ENCODE measurements at regions not wholly inside any gene's neighbourhood (a gene's known extent, or its start where the extent isn't known, plus 50 kb on each side); places are given as distances from the start of the nearest gene placed in this dataset.

DNA sequence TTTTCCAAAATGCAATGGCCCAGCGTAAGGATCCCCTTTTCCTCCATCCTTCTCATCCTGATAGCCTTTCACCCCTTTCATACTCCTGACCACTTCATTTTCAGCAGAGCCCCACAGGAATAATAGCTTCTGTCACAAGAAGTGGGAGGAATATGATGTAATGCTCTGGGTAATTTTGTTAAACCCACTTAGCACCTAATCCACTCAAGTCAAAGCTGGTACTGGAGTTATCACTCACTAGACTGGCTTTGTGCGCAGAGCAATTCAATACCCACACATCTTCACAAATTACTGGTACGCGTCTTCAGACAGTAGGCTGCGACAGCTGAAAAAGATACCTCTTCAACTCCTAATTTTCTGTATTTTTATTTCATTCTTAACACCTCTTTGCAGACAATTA is 2232.8 kb upstream of the WWC1 start:
- Histone ChIP-seq H3K4me3 (ENCODE audit: low read length in 3 of 3) (no peak overlapping the region), H3K27me3 (ENCODE audit: control insufficient read depth in 3 of 3, insufficient read depth in 3 of 3, low read length in 3 of 3) (no peaks in the 10 kb centered on the region), H3K9ac (ENCODE audit: low read depth in 1 of 3, low read length in 3 of 3) (no peak overlapping the region), H3K9me3 (ENCODE audit: control insufficient read depth in 3 of 3, low read length in 3 of 3) (no peaks in the 10 kb centered on the region), H3K27ac (ENCODE audit: low read depth, low read length) (no peak overlapping the region), H3K4me1 (ENCODE audit: control insufficient read depth in 3 of 3, insufficient read depth in 3 of 3, low read length in 3 of 3) (no peaks in the 10 kb centered on the region), H3K36me3 (ENCODE audit: control insufficient read depth in 3 of 3, insufficient read depth in 3 of 3, low read length in 3 of 3) (no peaks in the 10 kb centered on the region)

- no peak overlapping the region for H3K9ac ChIP-seq (ENCODE audit: low read depth in 1 of 3, low read length in 3 of 3)
- H3K27ac ChIP-seq (ENCODE audit: low read depth, low read length), result no peak overlapping the region
- H3K27me3 ChIP-seq (ENCODE audit: control insufficient read depth in 3 of 3, insufficient read depth in 3 of 3, low read length in 3 of 3), result no peaks in the 10 kb centered on the region
- H3K36me3 ChIP-seq (ENCODE audit: control insufficient read depth in 3 of 3, insufficient read depth in 3 of 3, low read length in 3 of 3), result no peaks in the 10 kb centered on the region
- no peak overlapping the region for H3K4me3 ChIP-seq (ENCODE audit: low read length in 3 of 3)
- H3K4me1 ChIP-seq (ENCODE audit: control insufficient read depth in 3 of 3, insufficient read depth in 3 of 3, low read length in 3 of 3), result no peaks in the 10 kb centered on the region
- H3K9me3 ChIP-seq (ENCODE audit: control insufficient read depth in 3 of 3, low read length in 3 of 3), result no peaks in the 10 kb centered on the region
Measured at GRCh38 chr5:166062094-166062493, 2229.4 kb upstream of the WWC1 start.

DNA sequence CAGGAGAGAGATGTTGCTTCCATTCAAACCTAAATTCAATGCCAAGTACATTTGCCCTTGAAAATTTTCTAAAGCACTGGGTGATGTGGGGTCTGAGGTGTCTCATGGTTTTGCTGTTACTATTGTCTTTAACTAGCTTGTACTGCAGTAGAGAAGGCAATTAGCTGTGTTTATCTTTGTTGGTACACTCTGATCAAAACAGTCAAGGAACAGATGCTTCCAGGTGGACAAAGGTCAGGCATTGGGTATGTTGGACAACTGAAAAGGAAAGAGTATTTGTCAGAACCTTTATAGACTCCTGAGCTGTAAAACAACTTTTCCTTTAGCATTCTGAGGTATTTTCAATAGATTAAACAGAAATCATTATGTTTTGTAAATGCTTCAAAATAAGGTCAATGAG is 2228.7 kb upstream of the WWC1 start:
- Histone ChIP-seq H3K27me3 (ENCODE audit: control insufficient read depth in 3 of 3, insufficient read depth in 3 of 3, low read length in 3 of 3) (no peaks in the 10 kb centered on the region), H3K27ac (ENCODE audit: low read depth, low read length) (no peak overlapping the region), H3K36me3 (ENCODE audit: control insufficient read depth in 3 of 3, insufficient read depth in 3 of 3, low read length in 3 of 3) (no peaks in the 10 kb centered on the region), H3K4me1 (ENCODE audit: control insufficient read depth in 3 of 3, insufficient read depth in 3 of 3, low read length in 3 of 3) (no peaks in the 10 kb centered on the region), H3K9me3 (ENCODE audit: control insufficient read depth in 3 of 3, low read length in 3 of 3) (no peaks in the 10 kb centered on the region), H3K4me3 (ENCODE audit: low read length in 3 of 3) (no peak overlapping the region), H3K9ac (ENCODE audit: low read depth in 1 of 3, low read length in 3 of 3) (no peak overlapping the region)

DNA sequence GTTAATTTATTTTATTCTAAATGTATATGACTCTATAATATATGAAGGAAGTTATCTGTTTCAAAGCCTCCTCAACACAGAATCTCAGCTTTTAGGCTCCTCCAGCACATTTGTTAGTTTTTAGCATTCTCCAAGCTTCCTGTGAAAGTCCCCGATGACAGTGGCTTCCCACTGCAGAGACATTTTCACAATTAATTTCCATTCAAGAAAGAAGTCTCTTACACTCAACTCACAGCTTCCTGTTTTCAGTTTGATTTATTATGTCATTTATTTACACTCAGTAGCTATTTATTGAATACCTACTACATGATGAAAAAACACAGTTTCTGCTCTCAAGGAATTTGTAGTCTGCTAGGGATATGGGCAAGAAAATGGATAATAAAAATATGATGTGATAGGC is 2228.2 kb upstream of the WWC1 start:
- H3K9me3 ChIP-seq (ENCODE audit: control insufficient read depth in 3 of 3, low read length in 3 of 3), result no peaks in the 10 kb centered on the region
- no peak overlapping the region for H3K4me3 ChIP-seq (ENCODE audit: low read length in 3 of 3)
- no peak overlapping the region for H3K9ac ChIP-seq (ENCODE audit: low read depth in 1 of 3, low read length in 3 of 3)
- no peaks in the 10 kb centered on the region for H3K4me1 ChIP-seq (ENCODE audit: control insufficient read depth in 3 of 3, insufficient read depth in 3 of 3, low read length in 3 of 3)
- H3K27me3 ChIP-seq (ENCODE audit: control insufficient read depth in 3 of 3, insufficient read depth in 3 of 3, low read length in 3 of 3), result no peaks in the 10 kb centered on the region
- H3K27ac ChIP-seq (ENCODE audit: low read depth, low read length), result no peak overlapping the region
- no peaks in the 10 kb centered on the region for H3K36me3 ChIP-seq (ENCODE audit: control insufficient read depth in 3 of 3, insufficient read depth in 3 of 3, low read length in 3 of 3)

DNA sequence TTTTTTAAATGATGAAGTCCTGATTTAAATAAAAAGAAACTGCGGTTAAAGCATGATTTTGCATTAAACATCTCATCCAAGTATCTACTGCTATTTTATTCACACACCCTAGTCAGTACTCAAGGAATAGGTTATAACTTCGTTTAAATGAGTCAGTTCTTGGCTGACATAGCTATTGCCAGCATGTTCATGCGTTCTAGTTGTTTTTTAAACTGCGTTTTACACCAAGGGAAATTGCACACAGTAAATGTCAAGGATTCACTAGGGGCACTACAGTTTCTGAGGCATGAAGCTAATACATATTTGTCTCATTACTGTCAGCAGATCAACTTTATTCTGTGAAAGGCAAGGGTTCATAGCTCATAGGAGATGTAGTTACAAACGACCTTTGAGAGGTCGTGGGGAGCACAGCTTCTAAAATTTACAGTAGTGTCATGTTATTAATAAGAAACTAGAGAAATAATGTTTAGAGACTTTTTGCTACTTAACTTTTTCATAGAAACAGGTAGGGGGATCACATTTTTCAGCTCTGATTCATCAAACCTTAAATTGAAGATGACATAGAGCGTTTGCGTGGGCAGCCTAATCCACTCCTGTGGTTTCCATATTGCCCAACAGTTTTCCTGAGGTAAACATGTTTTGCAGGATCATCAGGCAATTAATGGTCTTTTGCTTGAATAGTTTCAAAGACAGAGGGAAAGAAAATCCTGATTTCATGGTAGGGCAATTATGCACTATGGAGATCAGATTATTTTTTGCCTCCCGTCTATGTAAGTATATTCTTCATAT is 2222.7 kb upstream of the WWC1 start:
- Histone ChIP-seq H3K4me3 (ENCODE audit: low read length in 3 of 3) (no peak overlapping the region), H3K9ac (ENCODE audit: low read depth in 1 of 3, low read length in 3 of 3) (no peak overlapping the region), H3K4me1 (ENCODE audit: control insufficient read depth in 3 of 3, insufficient read depth in 3 of 3, low read length in 3 of 3) (no peaks in the 10 kb centered on the region), H3K27me3 (ENCODE audit: control insufficient read depth in 3 of 3, insufficient read depth in 3 of 3, low read length in 3 of 3) (no peaks in the 10 kb centered on the region), H3K9me3 (ENCODE audit: control insufficient read depth in 3 of 3, low read length in 3 of 3) (no peaks in the 10 kb centered on the region), H3K36me3 (ENCODE audit: control insufficient read depth in 3 of 3, insufficient read depth in 3 of 3, low read length in 3 of 3) (no peaks in the 10 kb centered on the region), H3K27ac (ENCODE audit: low read depth, low read length) (no peak overlapping the region)

DNA sequence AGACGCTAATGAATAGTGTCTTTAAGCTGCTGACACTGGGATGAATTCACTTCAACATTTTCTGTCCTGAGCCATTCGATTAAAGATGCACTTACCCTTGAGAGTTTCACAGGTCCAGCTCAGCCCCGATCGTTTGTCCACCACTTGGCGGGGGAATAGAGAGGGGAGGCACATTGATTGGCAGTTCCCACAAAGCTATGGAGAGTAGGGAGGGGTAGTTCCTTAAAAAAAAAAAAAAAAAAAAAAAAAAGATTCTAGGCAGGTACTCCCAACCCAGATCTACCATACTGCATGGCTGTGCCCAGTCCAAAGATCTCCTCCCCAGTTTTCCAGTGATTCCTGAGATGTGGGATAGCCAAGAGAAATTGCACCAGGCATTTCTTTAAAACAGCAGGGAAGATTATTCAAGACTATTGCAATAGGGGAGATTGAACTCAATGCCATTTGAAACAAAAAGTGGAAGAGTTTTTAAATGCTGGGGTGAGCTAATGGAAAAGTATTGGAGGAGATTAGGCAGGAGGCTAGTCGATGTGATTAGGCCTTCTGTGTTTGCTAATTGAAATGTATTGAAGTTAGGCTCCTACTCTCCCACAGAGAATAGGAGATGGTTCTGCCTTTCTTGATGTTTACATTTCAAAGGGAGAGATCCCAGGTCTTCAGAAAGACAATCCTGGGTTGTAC is 2217.4 kb upstream of the WWC1 start:
- no peaks in the 10 kb centered on the region for H3K36me3 ChIP-seq (ENCODE audit: control insufficient read depth in 3 of 3, insufficient read depth in 3 of 3, low read length in 3 of 3)
- H3K9ac ChIP-seq (ENCODE audit: low read depth in 1 of 3, low read length in 3 of 3), result no peak overlapping the region
- no peak overlapping the region for H3K4me3 ChIP-seq (ENCODE audit: low read length in 3 of 3)
- no peak overlapping the region for H3K27ac ChIP-seq (ENCODE audit: low read depth, low read length)
- no peaks in the 10 kb centered on the region for H3K9me3 ChIP-seq (ENCODE audit: control insufficient read depth in 3 of 3, low read length in 3 of 3)
- no peaks in the 10 kb centered on the region for H3K27me3 ChIP-seq (ENCODE audit: control insufficient read depth in 3 of 3, insufficient read depth in 3 of 3, low read length in 3 of 3)
- no peaks in the 10 kb centered on the region for H3K4me1 ChIP-seq (ENCODE audit: control insufficient read depth in 3 of 3, insufficient read depth in 3 of 3, low read length in 3 of 3)

GRCh38 chr5:166074582-166075481 is 2216.6 kb upstream of the WWC1 start:
- Histone ChIP-seq H3K9ac (ENCODE audit: low read depth in 1 of 3, low read length in 3 of 3) (no peak overlapping the region), H3K27ac (ENCODE audit: low read depth, low read length) (no peak overlapping the region), H3K9me3 (ENCODE audit: control insufficient read depth in 3 of 3, low read length in 3 of 3) (no peaks in the 10 kb centered on the region), H3K36me3 (ENCODE audit: control insufficient read depth in 3 of 3, insufficient read depth in 3 of 3, low read length in 3 of 3) (no peaks in the 10 kb centered on the region), H3K4me3 (ENCODE audit: low read length in 3 of 3) (no peak overlapping the region), H3K27me3 (ENCODE audit: control insufficient read depth in 3 of 3, insufficient read depth in 3 of 3, low read length in 3 of 3) (no peaks in the 10 kb centered on the region), H3K4me1 (ENCODE audit: control insufficient read depth in 3 of 3, insufficient read depth in 3 of 3, low read length in 3 of 3) (no peaks in the 10 kb centered on the region)

DNA sequence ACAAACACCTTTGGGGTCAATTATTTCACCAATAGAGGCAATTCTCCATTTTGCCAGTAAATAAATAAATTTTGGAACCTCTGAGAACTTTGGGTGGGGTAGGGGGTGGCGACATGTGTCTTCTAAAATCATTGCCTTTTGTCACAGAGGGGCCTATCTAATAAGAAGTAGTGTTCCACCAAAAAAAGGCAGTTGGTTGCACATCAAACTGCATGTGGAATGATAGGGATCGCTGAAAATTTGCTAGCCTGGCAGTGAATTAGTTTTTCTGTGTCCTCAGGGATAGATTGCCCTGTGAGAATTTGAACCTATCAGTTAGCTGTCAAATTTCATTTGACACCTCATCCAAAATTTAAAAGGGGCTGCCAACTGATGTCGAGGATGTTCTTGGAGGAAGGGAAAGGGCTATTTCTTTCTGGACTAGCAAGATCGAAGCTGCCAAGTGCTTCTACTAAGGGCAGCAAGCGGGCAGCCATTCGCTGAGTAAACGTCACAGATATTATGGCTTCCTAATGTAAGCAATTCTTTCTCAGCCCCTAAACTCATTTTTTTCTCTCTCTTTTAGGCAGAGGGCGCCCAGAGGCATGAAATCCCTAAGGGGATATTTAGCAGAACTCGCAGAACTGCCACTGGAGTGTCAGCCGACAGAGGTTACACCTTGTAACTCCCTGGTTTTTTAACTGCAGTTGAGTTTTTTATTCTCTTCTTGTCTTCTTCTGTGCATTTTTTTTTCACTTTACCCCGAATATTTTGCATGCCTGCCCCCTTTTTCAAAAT is 2208.1 kb upstream of the WWC1 start:
- H3K9ac ChIP-seq (ENCODE audit: low read depth in 1 of 3, low read length in 3 of 3), result no peak overlapping the region
- H3K27me3 ChIP-seq (ENCODE audit: control insufficient read depth in 3 of 3, insufficient read depth in 3 of 3, low read length in 3 of 3), result peaks cover 0 to 3% (median 0%) of the 10 kb centered on the region in 3 donors
- H3K4me3 ChIP-seq (ENCODE audit: low read length in 3 of 3), result no peak overlapping the region
- H3K36me3 ChIP-seq (ENCODE audit: control insufficient read depth in 3 of 3, insufficient read depth in 3 of 3, low read length in 3 of 3), result no peaks in the 10 kb centered on the region
- H3K4me1 ChIP-seq (ENCODE audit: control insufficient read depth in 3 of 3, insufficient read depth in 3 of 3, low read length in 3 of 3), result no peaks in the 10 kb centered on the region
- no peak overlapping the region for H3K27ac ChIP-seq (ENCODE audit: low read depth, low read length)
- H3K9me3 ChIP-seq (ENCODE audit: control insufficient read depth in 3 of 3, low read length in 3 of 3), result peaks cover 0 to 2% (median 0%) of the 10 kb centered on the region in 3 donors

DNA sequence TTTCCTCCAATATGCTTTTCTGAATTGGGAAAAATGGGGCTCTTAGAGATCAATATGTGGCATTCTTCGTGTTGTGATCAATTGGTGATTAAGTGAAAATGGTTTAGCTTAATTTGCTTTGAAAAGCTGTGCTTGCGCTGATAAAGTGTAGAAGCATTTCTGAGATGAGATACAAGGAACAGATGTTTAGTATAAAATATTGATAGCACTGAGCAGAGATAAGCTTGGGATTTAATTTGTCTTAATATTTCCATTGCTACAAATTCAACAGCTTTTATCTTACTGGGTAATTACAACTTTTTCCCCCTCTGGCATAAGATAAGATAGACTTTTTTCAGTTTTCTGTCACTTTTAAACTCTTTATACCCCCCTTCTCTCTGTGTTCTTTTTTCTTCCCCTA is 2204.9 kb upstream of the WWC1 start:
- no peaks in the 10 kb centered on the region for H3K36me3 ChIP-seq (ENCODE audit: control insufficient read depth in 3 of 3, insufficient read depth in 3 of 3, low read length in 3 of 3)

More for the DNA sequence above, 2204.9 kb upstream of the WWC1 start:
- Histone ChIP-seq H3K9me3 (ENCODE audit: control insufficient read depth in 3 of 3, low read length in 3 of 3) (no peaks in the 10 kb centered on the region), H3K9ac (ENCODE audit: low read depth in 1 of 3, low read length in 3 of 3) (no peak overlapping the region), H3K27ac (ENCODE audit: low read depth, low read length) (no peak overlapping the region), H3K4me1 (ENCODE audit: control insufficient read depth in 3 of 3, insufficient read depth in 3 of 3, low read length in 3 of 3) (no peaks in the 10 kb centered on the region), H3K27me3 (ENCODE audit: control insufficient read depth in 3 of 3, insufficient read depth in 3 of 3, low read length in 3 of 3) (peaks cover 0 to 3% (median 0%) of the 10 kb centered on the region in 3 donors), H3K4me3 (ENCODE audit: low read length in 3 of 3) (no peak overlapping the region)

Measured in skeletal muscle tissue (tissue), 3 donors.